ENCODE measurements at regions not wholly inside any gene's neighbourhood (a gene's known extent, or its start where the extent isn't known, plus 50 kb on each side); places are given as distances from the start of the nearest gene placed in this dataset.

GRCh38 chr2:150931451-150931850, 330.2 kb downstream of the RBM43 start:
- TF ChIP-seq YY1 (IDR thresholded peaks at IDR 0.05; ENCODE audit: extremely low read depth, insufficient replicate concordance, low read depth, low read length) (no peak), ZFX (IDR thresholded peaks at IDR 0.05) (no peak), ZNF274 (IDR thresholded peaks at IDR 0.05; ENCODE audit: low read depth, low read length) (no peak)
- TF ChIP-seq, protein P1, sequence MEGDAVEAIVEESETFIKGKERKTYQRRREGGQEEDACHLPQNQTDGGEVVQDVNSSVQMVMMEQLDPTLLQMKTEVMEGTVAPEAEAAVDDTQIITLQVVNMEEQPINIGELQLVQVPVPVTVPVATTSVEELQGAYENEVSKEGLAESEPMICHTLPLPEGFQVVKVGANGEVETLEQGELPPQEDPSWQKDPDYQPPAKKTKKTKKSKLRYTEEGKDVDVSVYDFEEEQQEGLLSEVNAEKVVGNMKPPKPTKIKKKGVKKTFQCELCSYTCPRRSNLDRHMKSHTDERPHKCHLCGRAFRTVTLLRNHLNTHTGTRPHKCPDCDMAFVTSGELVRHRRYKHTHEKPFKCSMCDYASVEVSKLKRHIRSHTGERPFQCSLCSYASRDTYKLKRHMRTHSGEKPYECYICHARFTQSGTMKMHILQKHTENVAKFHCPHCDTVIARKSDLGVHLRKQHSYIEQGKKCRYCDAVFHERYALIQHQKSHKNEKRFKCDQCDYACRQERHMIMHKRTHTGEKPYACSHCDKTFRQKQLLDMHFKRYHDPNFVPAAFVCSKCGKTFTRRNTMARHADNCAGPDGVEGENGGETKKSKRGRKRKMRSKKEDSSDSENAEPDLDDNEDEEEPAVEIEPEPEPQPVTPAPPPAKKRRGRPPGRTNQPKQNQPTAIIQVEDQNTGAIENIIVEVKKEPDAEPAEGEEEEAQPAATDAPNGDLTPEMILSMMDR (IDR thresholded peaks at IDR 0.05 in 2 of 3, conservative IDR thresholded peaks at IDR 0.05 in 1 of 3; ENCODE audit: borderline replicate concordance in 1 of 3, insufficient read depth in 1 of 3, low read depth in 2 of 3, low read length in 2 of 3) = no peak
